MM.1S (cell line): ENCODE measurements at regions not wholly inside any gene's neighbourhood (a gene's known extent, or its start where the extent isn't known, plus 50 kb on each side); places are given as distances from the start of the nearest gene placed in this dataset.

Source experiments
- EZH2 ChIP-seq: fragments of 300-600 bp; sonication (generic); optimal IDR thresholded peaks from 2 replicates; pipeline ENCODE3; 2017; ENCODE audit warnings: low read depth, mild to moderate bottlenecking, antibody characterized with exemption, low read length, mixed read lengths
- EZH2phosphoT487 ChIP-seq: fragments of 300-600 bp; sonication (generic); IDR thresholded peaks from 2 replicates; pipeline ENCODE4 v1.6.1; 2018; ENCODE audit warnings: antibody characterized with exemption, low read length
- TF ChIP-seq, protein P1 (sequence below): fragments of 300-600 bp; sonication (generic); IDR thresholded peaks from 2 replicates; pipeline ENCODE4 v1.5.1; 2016; ENCODE audit warnings: antibody characterized with exemption, low read length, mixed read lengths

DNA sequence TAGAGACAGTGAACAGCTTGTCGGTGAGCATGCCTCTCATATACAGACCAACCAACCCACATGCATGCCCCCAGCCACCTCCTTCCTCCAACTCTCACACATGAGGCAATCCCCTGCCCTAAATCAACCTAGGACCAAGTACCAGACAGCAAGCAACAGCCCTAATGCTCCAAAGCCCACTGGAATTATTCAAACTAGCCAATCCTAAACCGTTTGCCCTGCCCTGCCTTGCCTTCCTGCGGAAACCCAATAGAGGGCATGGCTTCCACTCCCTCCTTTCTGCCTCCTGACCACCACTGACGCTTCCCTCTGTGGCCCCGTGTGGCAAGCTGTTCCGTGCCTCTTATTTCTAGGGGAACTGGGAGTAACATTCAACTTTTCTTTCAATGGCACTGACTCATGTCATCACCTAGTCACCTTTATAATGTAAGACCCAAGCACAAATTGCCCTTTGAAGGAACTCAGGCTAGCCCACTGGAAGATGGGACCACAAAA, 129.3 kb upstream of the GJB5 start:
- TF ChIP-seq EZH2 = no peak
- TF ChIP-seq, protein P1, sequence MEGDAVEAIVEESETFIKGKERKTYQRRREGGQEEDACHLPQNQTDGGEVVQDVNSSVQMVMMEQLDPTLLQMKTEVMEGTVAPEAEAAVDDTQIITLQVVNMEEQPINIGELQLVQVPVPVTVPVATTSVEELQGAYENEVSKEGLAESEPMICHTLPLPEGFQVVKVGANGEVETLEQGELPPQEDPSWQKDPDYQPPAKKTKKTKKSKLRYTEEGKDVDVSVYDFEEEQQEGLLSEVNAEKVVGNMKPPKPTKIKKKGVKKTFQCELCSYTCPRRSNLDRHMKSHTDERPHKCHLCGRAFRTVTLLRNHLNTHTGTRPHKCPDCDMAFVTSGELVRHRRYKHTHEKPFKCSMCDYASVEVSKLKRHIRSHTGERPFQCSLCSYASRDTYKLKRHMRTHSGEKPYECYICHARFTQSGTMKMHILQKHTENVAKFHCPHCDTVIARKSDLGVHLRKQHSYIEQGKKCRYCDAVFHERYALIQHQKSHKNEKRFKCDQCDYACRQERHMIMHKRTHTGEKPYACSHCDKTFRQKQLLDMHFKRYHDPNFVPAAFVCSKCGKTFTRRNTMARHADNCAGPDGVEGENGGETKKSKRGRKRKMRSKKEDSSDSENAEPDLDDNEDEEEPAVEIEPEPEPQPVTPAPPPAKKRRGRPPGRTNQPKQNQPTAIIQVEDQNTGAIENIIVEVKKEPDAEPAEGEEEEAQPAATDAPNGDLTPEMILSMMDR = no peak
- no peak for TF ChIP-seq EZH2phosphoT487
